MM.1S (cell line): ENCODE measurements at regions not wholly inside any gene's neighbourhood (a gene's known extent, or its start where the extent isn't known, plus 50 kb on each side); places are given as distances from the start of the nearest gene placed in this dataset.

Source experiments
- DNase-seq: peaks from one replicate; pipeline ENCODE4 v3.0.0-alpha.2; 2015
- H2AFZ ChIP-seq: fragments of 300-600 bp; sonication (generic); 2 replicates; pipeline ENCODE4 v1.6.0; 2016; ENCODE audit warnings: antibody characterized with exemption, low read length
- H3F3A ChIP-seq: fragments of 300-600 bp; sonication (generic); 2 replicates; pipeline ENCODE4 v1.6.1; 2016; ENCODE audit warnings: mild to moderate bottlenecking, antibody characterized with exemption, low read length, moderate library complexity, mixed read lengths; ENCODE audit not compliant: insufficient read depth
- H3K27ac ChIP-seq: fragments of 300-600 bp; sonication (generic); 2 replicates; pipeline ENCODE4 v1.5.1; 2016; ENCODE audit warnings: mild to moderate bottlenecking, low read length
- H3K27me3 ChIP-seq: fragments of 300-600 bp; sonication (generic); replicated peaks from 2 replicates; pipeline ENCODE4 v1.6.0; 2016; ENCODE audit warnings: low read length; ENCODE audit not compliant: insufficient read depth
- H3K36me3 ChIP-seq: fragments of 300-600 bp; sonication (generic); replicated peaks from 2 replicates; pipeline ENCODE4 v1.6.1; 2016; ENCODE audit warnings: mild to moderate bottlenecking, low read length, mixed read lengths; ENCODE audit not compliant: insufficient read depth
- H3K4me1 ChIP-seq: fragments of 300-600 bp; sonication (generic); 2 replicates; pipeline ENCODE4 v1.6.1; 2016; ENCODE audit warnings: low read length, mixed read lengths
- H3K4me2 ChIP-seq: fragments of 300-600 bp; sonication (generic); 2 replicates; pipeline ENCODE4 v1.6.0; 2016; ENCODE audit warnings: low read depth, low read length
- H3K4me3 ChIP-seq: fragments of 300-600 bp; sonication (generic); 2 replicates; pipeline ENCODE4 v1.5.1; 2016; ENCODE audit warnings: low read length, mixed read lengths
- H3K79me2 ChIP-seq: fragments of 300-600 bp; sonication (generic); 2 replicates; pipeline ENCODE4 v1.6.1; 2016; ENCODE audit warnings: mixed run types, low read length, mixed read lengths
- H3K9ac ChIP-seq: fragments of 300-600 bp; sonication (generic); 2 replicates; pipeline ENCODE4 v1.6.1; 2016; ENCODE audit warnings: low read length, mixed read lengths
- H3K9me2 ChIP-seq: fragments of 300-600 bp; sonication (generic); replicated peaks from 2 replicates; pipeline ENCODE4 v1.6.1; 2016; ENCODE audit warnings: mild to moderate bottlenecking, low read length, mixed read lengths; ENCODE audit not compliant: insufficient read depth
- H3K9me3 ChIP-seq: fragments of 300-600 bp; sonication (generic); replicated peaks from 2 replicates; pipeline ENCODE4 v1.6.1; 2016; ENCODE audit warnings: mild to moderate bottlenecking, low read length, mixed read lengths; ENCODE audit not compliant: insufficient read depth
- H4K20me1 ChIP-seq: fragments of 300-600 bp; sonication (generic); 2 replicates; pipeline ENCODE4 v1.6.1; 2016; ENCODE audit warnings: mild to moderate bottlenecking, low read length, moderate library complexity, mixed read lengths; ENCODE audit not compliant: insufficient read depth
- CTCF ChIP-seq: fragments of 300-600 bp; sonication (generic); IDR thresholded peaks from 2 replicates; pipeline ENCODE4 v1.5.1; 2016; ENCODE audit warnings: antibody characterized with exemption, low read length, mixed read lengths
- EZH2 ChIP-seq: fragments of 300-600 bp; sonication (generic); optimal IDR thresholded peaks from 2 replicates; pipeline ENCODE3; 2017; ENCODE audit warnings: low read depth, mild to moderate bottlenecking, antibody characterized with exemption, low read length, mixed read lengths
- EZH2phosphoT487 ChIP-seq: fragments of 300-600 bp; sonication (generic); IDR thresholded peaks from 2 replicates; pipeline ENCODE4 v1.6.1; 2018; ENCODE audit warnings: antibody characterized with exemption, low read length

GRCh38 chr5:11962122-11962521, 57.9 kb upstream of the CTNND2 start:
- no peaks in the 10 kb centered on the region for H3F3A ChIP-seq
- H3K4me3 ChIP-seq, result no peak overlapping the region
- no peak overlapping the region for H3K4me2 ChIP-seq
- H3K4me1 ChIP-seq, result no peaks in the 10 kb centered on the region
- H3K79me2 ChIP-seq, result no peaks in the 10 kb centered on the region
- H3K36me3 ChIP-seq, result no peaks in the 10 kb centered on the region
- H2AFZ ChIP-seq, result no peak overlapping the region
- no peak overlapping the region for H3K27ac ChIP-seq
- DNase-seq, result no peak
- H3K9me3 ChIP-seq, result no peaks in the 10 kb centered on the region
- no peaks in the 10 kb centered on the region for H3K27me3 ChIP-seq
- H3K9me2 ChIP-seq, result no peaks in the 10 kb centered on the region
- H3K9ac ChIP-seq, result no peak overlapping the region
- H4K20me1 ChIP-seq, result no peaks in the 10 kb centered on the region
- TF ChIP-seq CTCF (no peak), EZH2 (no peak), EZH2phosphoT487 (no peak)

GRCh38 chr5:11958321-11958720, 54.1 kb upstream of the CTNND2 start:
- Histone ChIP-seq H3K79me2 (no peaks in the 10 kb centered on the region), H2AFZ (no peak overlapping the region), H3K9me3 (no peaks in the 10 kb centered on the region), H3K27ac (no peak overlapping the region), H3K36me3 (no peaks in the 10 kb centered on the region), H3K4me3 (no peak overlapping the region), H3K9me2 (no peaks in the 10 kb centered on the region), H4K20me1 (no peaks in the 10 kb centered on the region), H3K27me3 (no peaks in the 10 kb centered on the region), H3K4me2 (no peak overlapping the region), H3K9ac (no peak overlapping the region), H3F3A (no peaks in the 10 kb centered on the region), H3K4me1 (no peaks in the 10 kb centered on the region)
- TF ChIP-seq EZH2, result no peak
- no peak for DNase-seq

- no peak overlapping the region for H3K27ac ChIP-seq
- no peaks in the 10 kb centered on the region for H3K36me3 ChIP-seq
- no peaks in the 10 kb centered on the region for H3K4me1 ChIP-seq
- no peaks in the 10 kb centered on the region for H4K20me1 ChIP-seq
- no peak for TF ChIP-seq EZH2phosphoT487
- no peak for TF ChIP-seq EZH2
- no peak for TF ChIP-seq CTCF
- no peak overlapping the region for H3K4me2 ChIP-seq
- H3F3A ChIP-seq, result no peaks in the 10 kb centered on the region
- H2AFZ ChIP-seq, result no peak overlapping the region
- H3K27me3 ChIP-seq, result no peaks in the 10 kb centered on the region
- H3K4me3 ChIP-seq, result no peak overlapping the region
- no peaks in the 10 kb centered on the region for H3K79me2 ChIP-seq
- no peak overlapping the region for H3K9ac ChIP-seq
- no peaks in the 10 kb centered on the region for H3K9me3 ChIP-seq
- no peaks in the 10 kb centered on the region for H3K9me2 ChIP-seq
- DNase-seq, result no peak
Observed at GRCh38 chr5:11955331-11955730, 51.1 kb upstream of the CTNND2 start.
